Trophoblast cell (in vitro differentiated cells and primary cell): ENCODE measurements at regions not wholly inside any gene's neighbourhood (a gene's known extent, or its start where the extent isn't known, plus 50 kb on each side); places are given as distances from the start of the nearest gene placed in this dataset.

Experiments used
- DNase-seq, 2 donors: peaks; one replicate each; pipeline ENCODE4 v3.0.0-alpha.2; 2016
- H2AFZ ChIP-seq: 2 replicates; pipeline ENCODE4 v1.6.1; 2013; ENCODE audit warnings: low read length, moderate library complexity, mild to moderate bottlenecking; ENCODE audit not compliant: insufficient read depth, poor library complexity
- H2AK5ac ChIP-seq: 2 replicates; pipeline ENCODE4 v1.6.1; 2013; ENCODE audit warnings: mild to moderate bottlenecking, low read length
- H2BK120ac ChIP-seq: 2 replicates; pipeline ENCODE4 v1.6.1; 2013; ENCODE audit warnings: low read length, mild to moderate bottlenecking, moderate library complexity; ENCODE audit not compliant: insufficient read depth, poor library complexity
- H2BK12ac ChIP-seq: 2 replicates; pipeline ENCODE4 v1.6.1; 2013; ENCODE audit warnings: mild to moderate bottlenecking, low read length, moderate library complexity
- H2BK5ac ChIP-seq: 2 replicates; pipeline ENCODE4 v1.6.1; 2013; ENCODE audit warnings: low read length, low read depth, moderate library complexity, mild to moderate bottlenecking; ENCODE audit not compliant: poor library complexity
- H3K14ac ChIP-seq: 2 replicates; pipeline ENCODE4 v1.6.1; 2013; ENCODE audit warnings: mild to moderate bottlenecking, low read length
- H3K18ac ChIP-seq: 2 replicates; pipeline ENCODE4 v1.6.1; 2013; ENCODE audit warnings: mild to moderate bottlenecking, low read length
- H3K23ac ChIP-seq: 2 replicates; pipeline ENCODE4 v1.6.1; 2013; ENCODE audit warnings: low read length
- H3K27ac ChIP-seq: 2 replicates; pipeline ENCODE4 v1.5.1; 2013; ENCODE audit warnings: low read depth, mild to moderate bottlenecking, inconsistent platforms, low read length, moderate library complexity
- H3K27me3 ChIP-seq: 2 replicates; pipeline ENCODE4 v1.6.1; 2013; ENCODE audit warnings: inconsistent platforms, mild to moderate bottlenecking, low read length, moderate library complexity; ENCODE audit not compliant: insufficient read depth
- H3K36me3 ChIP-seq, 2 experiments: 1 replicate in 1 of 2; 2 replicates in 1 of 2; pipeline ENCODE4 v1.6.1; 2013; ENCODE audit warnings: low read length in 2 of 2, mild to moderate bottlenecking in 2 of 2, moderate library complexity in 1 of 2; ENCODE audit not compliant: insufficient read depth in 2 of 2, control insufficient read depth in 1 of 2
- H3K4ac ChIP-seq: 2 replicates; pipeline ENCODE4 v1.6.1; 2013; ENCODE audit warnings: low read depth, mild to moderate bottlenecking, low read length, moderate library complexity
- H3K4me1 ChIP-seq, 2 experiments: 1 replicate in 1 of 2; 2 replicates in 1 of 2; pipeline ENCODE4 v1.6.1; 2013; ENCODE audit warnings: low read length in 2 of 2, mild to moderate bottlenecking in 2 of 2, moderate library complexity in 1 of 2; ENCODE audit not compliant: insufficient read depth in 2 of 2, control insufficient read depth in 1 of 2
- H3K4me2 ChIP-seq: 2 replicates; pipeline ENCODE4 v1.6.1; 2013; ENCODE audit warnings: inconsistent platforms, mild to moderate bottlenecking, low read length, moderate library complexity
- H3K4me3 ChIP-seq: 2 replicates; pipeline ENCODE4 v1.5.1; 2013; ENCODE audit warnings: mild to moderate bottlenecking, low read depth, low read length, inconsistent platforms
- H3K79me1 ChIP-seq: one replicate; pipeline ENCODE4 v1.6.1; 2013; ENCODE audit warnings: low read length
- H3K79me2 ChIP-seq: 2 replicates; pipeline ENCODE4 v1.6.1; 2013; ENCODE audit warnings: low read length, mild to moderate bottlenecking; ENCODE audit not compliant: control insufficient read depth, insufficient read depth, poor library complexity
- H3K9ac ChIP-seq: 2 replicates; pipeline ENCODE4 v1.6.1; 2013; ENCODE audit warnings: mild to moderate bottlenecking, low read length
- H3K9me3 ChIP-seq: 2 replicates; pipeline ENCODE4 v1.6.1; 2013; ENCODE audit warnings: low read depth, mild to moderate bottlenecking, control low read depth, inconsistent platforms, low read length; ENCODE audit not compliant: insufficient read depth
- H4K12ac ChIP-seq: 2 replicates; pipeline ENCODE4 v1.6.1; 2013; ENCODE audit warnings: low read depth, mild to moderate bottlenecking, low read length, moderate library complexity
- H4K8ac ChIP-seq: 2 replicates; pipeline ENCODE4 v1.6.1; 2013; ENCODE audit warnings: low read depth, mild to moderate bottlenecking, low read length, moderate library complexity
- H4K91ac ChIP-seq: one replicate; pipeline ENCODE4 v1.6.1; 2013; ENCODE audit warnings: low read depth, mild to moderate bottlenecking, low read length, moderate library complexity
- WGBS: extraction: QIAGEN DNeasy Blood & Tissue Kit; methylation state at CpG from one replicate; pipeline ENCODE4 v1.1.7; 2013; ENCODE audit warnings: missing lambda C conversion rate; ENCODE audit not compliant: insufficient read length, insufficient coverage; ENCODE audit errors: extremely low coverage; 5-methylcytosine and 5-hydroxymethylcytosine counted together

DNA sequence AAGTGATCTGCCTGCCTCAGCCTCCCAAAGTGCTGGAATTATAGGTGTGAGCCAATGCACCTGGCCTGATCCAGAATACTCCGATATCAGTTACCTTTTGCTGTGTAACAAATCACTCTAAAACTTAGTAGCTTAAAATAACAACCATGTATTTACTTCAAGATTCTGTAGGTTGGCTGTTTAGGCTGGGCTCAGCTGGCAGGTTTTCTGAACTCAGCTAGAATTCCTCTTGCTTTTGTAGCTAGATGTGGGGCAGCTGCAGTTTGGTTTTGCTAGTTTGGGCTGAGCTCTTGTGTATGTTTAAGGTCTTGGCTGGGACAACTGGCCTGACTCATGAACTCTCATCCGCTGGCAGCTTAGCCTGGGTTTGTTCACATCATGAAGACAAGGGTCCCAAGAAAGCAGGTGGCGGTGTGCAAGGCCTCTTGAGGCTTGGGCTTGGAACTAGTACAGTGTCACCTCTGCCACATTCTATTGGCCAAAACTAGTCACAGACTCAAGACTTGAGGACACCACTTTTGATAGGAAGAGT, 138.3 kb upstream of the SHB start:
- H2BK12ac ChIP-seq, result no peak overlapping the region
- no peak overlapping the region for H4K12ac ChIP-seq
- WGBS, result no CpG with 5 or more reads among the region's 3 CpGs
- H3K4me2 ChIP-seq, result no peak overlapping the region
- H3K9ac ChIP-seq, result no peak overlapping the region
- no peak overlapping the region for H3K23ac ChIP-seq
- H3K27ac ChIP-seq, result no peak overlapping the region
- H3K79me1 ChIP-seq, result no peaks in the 10 kb centered on the region
- no peak for DNase-seq
- H2BK5ac ChIP-seq, result no peak overlapping the region
- no peak overlapping the region for H3K14ac ChIP-seq
- H3K36me3 ChIP-seq, result no peaks in the 10 kb centered on the region
- peaks cover 5% of the 10 kb centered on the region for H3K9me3 ChIP-seq
- H3K27me3 ChIP-seq, result peaks cover 1% of the 10 kb centered on the region
- H3K4me1 ChIP-seq, result peaks cover 0 to 1% of the 10 kb centered on the region in 2 experiments
- H2AK5ac ChIP-seq, result no peak overlapping the region
- no peak overlapping the region for H4K91ac ChIP-seq
- H3K4ac ChIP-seq, result no peak overlapping the region
- H2AFZ ChIP-seq, result no peak overlapping the region
- no peak overlapping the region for H3K18ac ChIP-seq
- no peaks in the 10 kb centered on the region for H3K79me2 ChIP-seq
- no peak overlapping the region for H3K4me3 ChIP-seq
- no peak overlapping the region for H4K8ac ChIP-seq
- H2BK120ac ChIP-seq, result no peak overlapping the region

DNA sequence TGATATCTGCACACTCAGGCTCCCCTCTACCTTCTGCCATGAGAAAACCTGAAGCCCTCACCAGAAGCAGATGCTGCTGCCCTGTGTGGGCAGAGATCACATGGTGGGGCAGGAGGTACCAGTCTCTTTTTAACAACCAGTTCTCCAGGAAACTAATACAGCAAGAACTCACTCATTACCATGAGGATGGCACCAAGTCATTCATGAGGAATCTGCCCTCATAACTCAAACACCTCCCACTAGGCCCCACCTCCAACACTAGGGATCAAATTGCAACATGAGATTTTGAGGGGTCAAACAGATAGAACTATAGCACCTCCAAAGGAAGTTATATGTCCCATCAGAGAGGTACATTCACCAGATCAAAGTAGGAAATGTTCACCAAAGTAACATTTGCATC, 136.3 kb upstream of the SHB start:
- H2BK12ac ChIP-seq, result no peak overlapping the region
- H3K9ac ChIP-seq, result no peak overlapping the region
- no peak for DNase-seq
- no peak overlapping the region for H4K8ac ChIP-seq
- H3K79me2 ChIP-seq, result no peaks in the 10 kb centered on the region
- no peak overlapping the region for H3K14ac ChIP-seq
- no peak overlapping the region for H2AK5ac ChIP-seq
- no peak overlapping the region for H3K23ac ChIP-seq
- H3K4ac ChIP-seq, result no peak overlapping the region
- no peak overlapping the region for H3K27ac ChIP-seq
- no peak overlapping the region for H2AFZ ChIP-seq
- no peaks in the 10 kb centered on the region for H3K27me3 ChIP-seq
- no peak overlapping the region for H3K4me2 ChIP-seq
- no peaks in the 10 kb centered on the region for H3K36me3 ChIP-seq
- no peak overlapping the region for H3K4me3 ChIP-seq
- H2BK5ac ChIP-seq, result no peak overlapping the region
- H3K79me1 ChIP-seq, result no peaks in the 10 kb centered on the region
- H4K91ac ChIP-seq, result no peak overlapping the region
- no peak overlapping the region for H3K18ac ChIP-seq
- H3K4me1 ChIP-seq, result peaks cover 0 to 2% of the 10 kb centered on the region in 2 experiments
- H2BK120ac ChIP-seq, result no peak overlapping the region
- H3K9me3 ChIP-seq, result peaks cover 5% of the 10 kb centered on the region
- no peak overlapping the region for H4K12ac ChIP-seq

DNA sequence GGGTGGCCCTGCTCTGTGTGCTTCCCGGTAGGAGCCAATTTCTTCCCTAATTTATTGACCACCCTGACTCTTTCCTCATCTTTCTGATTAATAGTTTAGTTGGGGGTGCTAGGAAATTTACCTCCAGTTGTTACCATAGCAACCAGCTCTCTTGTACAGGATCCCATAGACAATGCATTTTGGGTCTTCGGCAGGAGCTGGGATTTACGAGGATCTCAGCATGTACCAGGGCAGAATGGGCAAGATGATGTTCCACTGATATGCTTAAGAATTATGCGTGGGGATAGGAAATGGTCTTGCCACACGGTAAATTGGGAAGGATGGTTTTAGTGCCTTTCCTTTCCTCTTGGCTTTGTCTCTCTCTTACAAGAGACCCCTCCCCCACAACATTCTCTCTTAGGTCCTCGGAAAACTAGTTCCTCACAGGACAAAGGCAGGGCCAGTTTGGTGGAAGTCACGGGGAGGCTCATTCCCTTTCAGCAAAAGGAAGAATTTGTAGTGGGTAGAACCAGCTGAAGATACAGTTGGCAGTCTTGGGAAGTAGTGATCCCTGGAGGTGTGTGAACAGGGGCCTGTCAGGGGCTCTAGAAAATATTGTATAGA, 133.4 kb upstream of the SHB start:
- H3K4me3 ChIP-seq, result no peak overlapping the region
- no peak overlapping the region for H2AK5ac ChIP-seq
- H3K79me2 ChIP-seq, result no peaks in the 10 kb centered on the region
- no peak overlapping the region for H2BK120ac ChIP-seq
- no peaks in the 10 kb centered on the region for H3K27me3 ChIP-seq
- no peak overlapping the region for H3K9ac ChIP-seq
- H3K79me1 ChIP-seq, result peaks cover 4% of the 10 kb centered on the region
- H3K23ac ChIP-seq, result no peak overlapping the region
- H3K9me3 ChIP-seq, result peaks cover 4% of the 10 kb centered on the region
- no peak overlapping the region for H2BK5ac ChIP-seq
- no CpG with 5 or more reads among the region's 7 CpGs for WGBS
- DNase-seq, result no peak
- H2BK12ac ChIP-seq, result no peak overlapping the region
- H3K4ac ChIP-seq, result no peak overlapping the region
- peaks cover 0 to 7% of the 10 kb centered on the region in 2 experiments for H3K4me1 ChIP-seq
- no peak overlapping the region for H4K8ac ChIP-seq
- no peak overlapping the region for H3K14ac ChIP-seq
- peak overlapping the region; percentile 10 for H4K91ac ChIP-seq
- no peaks in the 10 kb centered on the region for H3K36me3 ChIP-seq
- no peak overlapping the region for H3K18ac ChIP-seq
- no peak overlapping the region for H4K12ac ChIP-seq
- no peak overlapping the region for H3K27ac ChIP-seq
- H3K4me2 ChIP-seq, result no peak overlapping the region
- H2AFZ ChIP-seq, result no peak overlapping the region

DNA sequence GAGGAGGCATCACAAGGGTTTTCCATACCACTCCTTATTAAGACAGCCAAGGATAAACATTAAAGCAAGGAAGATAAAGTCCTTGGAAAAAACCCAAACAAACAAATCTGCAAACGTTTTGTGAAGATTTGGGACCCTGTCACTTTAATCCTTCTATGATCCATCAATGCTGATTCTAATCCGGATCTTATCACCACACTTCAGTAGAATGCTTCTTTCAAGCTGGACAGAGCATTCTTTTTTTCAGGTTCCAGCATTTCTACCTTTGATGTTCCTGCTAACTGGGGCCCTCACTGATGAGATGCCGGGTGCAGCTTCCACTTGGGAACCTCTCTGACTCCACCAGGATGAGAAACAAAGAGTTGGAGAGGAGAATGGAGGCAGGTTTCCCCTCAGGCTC, 132.8 kb upstream of the SHB start:
- Histone ChIP-seq H3K36me3 (no peaks in the 10 kb centered on the region), H3K27me3 (no peaks in the 10 kb centered on the region), H3K14ac (no peak overlapping the region), H4K8ac (no peak overlapping the region), H3K4me3 (no peak overlapping the region), H2AK5ac (no peak overlapping the region), H3K79me2 (no peaks in the 10 kb centered on the region), H3K9ac (no peak overlapping the region), H2BK12ac (no peak overlapping the region), H3K79me1 (peaks cover 4% of the 10 kb centered on the region), H3K23ac (no peak overlapping the region), H2BK5ac (no peak overlapping the region), H3K4ac (no peak overlapping the region), H3K4me1 (peaks cover 5 to 12% of the 10 kb centered on the region in 2 experiments), H4K12ac (no peak overlapping the region), H3K4me2 (no peak overlapping the region), H3K18ac (no peak overlapping the region), H2BK120ac (no peak overlapping the region), H3K9me3 (no peaks in the 10 kb centered on the region), H3K27ac (no peak overlapping the region), H2AFZ (no peak overlapping the region), H4K91ac (no peak overlapping the region)
- no peak for DNase-seq
- WGBS, result no CpG with 5 or more reads among the region's 3 CpGs
